HCT116 (cell line): ENCODE measurements at regions not wholly inside any gene's neighbourhood (a gene's known extent, or its start where the extent isn't known, plus 50 kb on each side); places are given as distances from the start of the nearest gene placed in this dataset.

ENCODE experiments used
- ATAC-seq: fragments of 200-7000 bp; cut with Tn5 transposase; 2 replicates; pipeline ENCODE4 v1.9.1; 2020; ENCODE audit warnings: mild to moderate bottlenecking, moderate library complexity
- BruUV-seq: library from RNA; stranded (reverse); fragments of 400-500 nt; replicated peaks from 2 replicates; lab custom pipeline; 2021; lab: Mats Ljungman, UMichigan
- CTCF ChIA-PET: fragments of 300-600 bp; sonication (Branson Sonifier 250); formaldehyde crosslinking; loops from one replicate; lab custom pipeline; 2021; ENCODE audit warnings: antibody characterized with exemption; lab: Charles Lee
- POLR2A ChIA-PET: fragments of 300-600, 350-600 bp; sonication (Branson Sonifier 250); formaldehyde crosslinking; loops from one replicate; lab custom pipeline; 2021; ENCODE audit warnings: antibody characterized with exemption; lab: Charles Lee
- RAD21 ChIA-PET, 2 experiments: fragments of 300-600 bp; sonication (Branson Sonifier 250); formaldehyde crosslinking; loops; one replicate each; lab custom pipeline; 2023; ENCODE audit warnings: low total read pairs in 2 of 2; ENCODE audit not compliant: uncharacterized antibody in 2 of 2, unreplicated experiment in 2 of 2, low non-redundant PET in 1 of 2; lab: Charles Lee
- DNase-seq: peaks from one replicate; pipeline ENCODE4 v3.0.0-alpha.2; 2010; ENCODE audit warnings: low read depth, low spot score
- H2AFZ ChIP-seq: fragments of 200-600 bp; shearing (Covaris generic), sonication (generic); 2 replicates; pipeline ENCODE4 v1.6.1; 2017; ENCODE audit warnings: low read depth, mixed run types, mixed read lengths, antibody characterized with exemption, low read length; ENCODE audit not compliant: poor library complexity, severe bottlenecking
- H3K27ac ChIP-seq: 2 replicates; pipeline ENCODE4 v1.5.1; 2012; ENCODE audit warnings: low read depth, low read length
- H3K27me3 ChIP-seq: fragments of 200-600 bp; sonication (generic); 2 replicates; pipeline ENCODE4 v1.6.1; 2016; ENCODE audit warnings: mixed run types, low read length, mixed read lengths; ENCODE audit not compliant: insufficient read depth
- H3K36me3 ChIP-seq, 2 experiments: fragments of 200-500 bp in 1 of 2; fragments of 200-600 bp in 1 of 2; sonication (Bioruptor generic) in 1 of 2; sonication (generic) in 1 of 2; 2 replicates each; pipeline versions ENCODE4 v1.5.1 to v1.6.1; 2014 to 2016; ENCODE audit warnings: low read length in 2 of 2, inconsistent platforms in 1 of 2, mixed read lengths in 1 of 2, mixed run types in 1 of 2; ENCODE audit not compliant: insufficient read depth in 2 of 2, control insufficient read depth in 1 of 2
- H3K4me1 ChIP-seq, 2 experiments: fragments of 200-600 bp in 1 of 2; sonication (generic) in 1 of 2; 2 replicates each; pipeline versions ENCODE4 v1.5.1 to v1.6.1; 2012 to 2017; ENCODE audit warnings: low read length in 2 of 2, inconsistent platforms in 1 of 2, mild to moderate bottlenecking in 1 of 2, mixed read lengths in 1 of 2, mixed run types in 1 of 2, moderate library complexity in 1 of 2; ENCODE audit not compliant: insufficient read depth in 2 of 2, control insufficient read depth in 1 of 2
- H3K4me2 ChIP-seq: fragments of 200-600 bp; sonication (generic); 2 replicates; pipeline ENCODE4 v1.6.1; 2017; ENCODE audit warnings: mixed run types, low read length, mixed read lengths
- H3K4me3 ChIP-seq, 2 experiments: fragments of 200-600 bp in 1 of 2; sonication (generic) in 1 of 2; replicated peaks in 1 of 2; 2 replicates each; pipeline ENCODE4 v1.5.1; 2011 to 2016; ENCODE audit warnings: low read length in 2 of 2, control low read depth in 1 of 2, low read depth in 1 of 2, mild to moderate bottlenecking in 1 of 2, mixed read lengths in 1 of 2, mixed run types in 1 of 2
- H3K79me2 ChIP-seq: fragments of 200-600 bp; sonication (generic); 2 replicates; pipeline ENCODE4 v1.6.1; 2017; ENCODE audit warnings: mild to moderate bottlenecking, mixed run types, low read length, moderate library complexity, mixed read lengths; ENCODE audit not compliant: insufficient read depth
- H3K9ac ChIP-seq: fragments of 200-600 bp; sonication (generic); 2 replicates; pipeline ENCODE4 v1.6.1; 2016; ENCODE audit warnings: low read length, mixed read lengths
- H3K9me2 ChIP-seq: fragments of 200-600 bp; sonication (generic), shearing (Covaris generic); 2 replicates; pipeline ENCODE4 v1.6.1; 2017; ENCODE audit warnings: mixed run types, mild to moderate bottlenecking, moderate library complexity; ENCODE audit not compliant: insufficient read depth
- H3K9me3 ChIP-seq, 2 experiments: fragments of 200-500 bp in 1 of 2; fragments of 200-600 bp in 1 of 2; sonication (Bioruptor generic) in 1 of 2; sonication (generic) in 1 of 2; 2 replicates each; pipeline ENCODE4 v1.6.1; 2014 to 2017; ENCODE audit warnings: low read length in 2 of 2, mixed read lengths in 2 of 2, inconsistent platforms in 1 of 2, low read depth in 1 of 2, mild to moderate bottlenecking in 1 of 2, mixed run types in 1 of 2, moderate library complexity in 1 of 2; ENCODE audit not compliant: control insufficient read depth in 1 of 2, insufficient read depth in 1 of 2
- H4K20me1 ChIP-seq: fragments of 200-600 bp; sonication (generic), shearing (Covaris generic); 2 replicates; pipeline ENCODE4 v1.6.1; 2017; ENCODE audit warnings: mixed run types, mild to moderate bottlenecking, moderate library complexity; ENCODE audit not compliant: insufficient read depth
- CBX3 ChIP-seq: IDR thresholded peaks from 2 replicates; pipeline ENCODE4 v1.6.1; 2012; ENCODE audit warnings: low read depth
- EGR1 ChIP-seq: IDR thresholded peaks from 2 replicates; pipeline ENCODE4 v1.6.1; 2012; ENCODE audit warnings: low read depth
- FOSL1 ChIP-seq: IDR thresholded peaks from 2 replicates; pipeline ENCODE4 v1.6.1; 2012; ENCODE audit warnings: low read depth
- JUND ChIP-seq: IDR thresholded peaks from 2 replicates; pipeline ENCODE4 v1.6.1; 2012
- POLR2AphosphoS5 ChIP-seq: IDR thresholded peaks from 2 replicates; pipeline ENCODE4 v1.6.1; 2011; ENCODE audit warnings: mild to moderate bottlenecking, low read depth, low read length, moderate library complexity
- RAD21 ChIP-seq: IDR thresholded peaks from 2 replicates; pipeline ENCODE4 v1.6.1; 2012; ENCODE audit warnings: low read depth, mild to moderate bottlenecking
- SP1 ChIP-seq: IDR thresholded peaks from 2 replicates; pipeline ENCODE4 v1.6.1; 2012; ENCODE audit warnings: low read depth
- SRF ChIP-seq: IDR thresholded peaks from 2 replicates; pipeline ENCODE4 v1.6.1; 2012; ENCODE audit warnings: low read depth
- TCF7L2 ChIP-seq: IDR thresholded peaks from 2 replicates; pipeline ENCODE4 v1.7.0; 2011; ENCODE audit warnings: borderline replicate concordance, inconsistent platforms; ENCODE audit not compliant: insufficient read depth, insufficient read length; ENCODE audit errors: extremely low read depth
- YY1 ChIP-seq: IDR thresholded peaks from 2 replicates; pipeline ENCODE4 v1.6.1; 2011; ENCODE audit warnings: low read length, low read depth, moderate library complexity, mild to moderate bottlenecking; ENCODE audit not compliant: insufficient replicate concordance; ENCODE audit errors: extremely low read depth
- ZNF274 ChIP-seq: fragments of 200-500 bp; sonication (Bioruptor generic); IDR thresholded peaks from 2 replicates; pipeline ENCODE4 v1.6.1; 2014; ENCODE audit warnings: mild to moderate bottlenecking, low read depth, low read length, inconsistent platforms
- intact Hi-C: fragments of 100-400 bp; cut with micrococcal nuclease; formaldehyde crosslinking; loops from 2 replicates; pipeline ENCODE4 v1.10.0; 2022
- TF ChIP-seq, protein P1 (sequence below), 3 experiments: fragments of 200-600 bp in 1 of 3; sonication (generic) in 1 of 3; IDR thresholded peaks in 2 of 3; conservative IDR thresholded peaks in 1 of 3; 2 replicates each; pipeline ENCODE4 v1.5.1; 2012 to 2017; ENCODE audit warnings: low read depth in 2 of 3, low read length in 2 of 3, antibody characterized with exemption in 1 of 3, borderline replicate concordance in 1 of 3, control low read depth in 1 of 3, mild to moderate bottlenecking in 1 of 3, mixed read lengths in 1 of 3, mixed run types in 1 of 3, moderate library complexity in 1 of 3; ENCODE audit not compliant: insufficient read depth in 1 of 3
- TF ChIP-seq, protein P2 (sequence below): IDR thresholded peaks from 2 replicates; pipeline ENCODE4 v1.6.1; 2012

- DNase-seq = no peak
- no peaks in the 10 kb centered on the region for H3K4me1 ChIP-seq
- POLR2A ChIA-PET = no interaction called here
- no peaks in the 10 kb centered on the region for H3K27me3 ChIP-seq
- no peaks in the 10 kb centered on the region for H3K79me2 ChIP-seq
- no peaks in the 10 kb centered on the region for H3K9me2 ChIP-seq
- RAD21 ChIA-PET = no interaction called here
- TF ChIP-seq, protein P1, sequence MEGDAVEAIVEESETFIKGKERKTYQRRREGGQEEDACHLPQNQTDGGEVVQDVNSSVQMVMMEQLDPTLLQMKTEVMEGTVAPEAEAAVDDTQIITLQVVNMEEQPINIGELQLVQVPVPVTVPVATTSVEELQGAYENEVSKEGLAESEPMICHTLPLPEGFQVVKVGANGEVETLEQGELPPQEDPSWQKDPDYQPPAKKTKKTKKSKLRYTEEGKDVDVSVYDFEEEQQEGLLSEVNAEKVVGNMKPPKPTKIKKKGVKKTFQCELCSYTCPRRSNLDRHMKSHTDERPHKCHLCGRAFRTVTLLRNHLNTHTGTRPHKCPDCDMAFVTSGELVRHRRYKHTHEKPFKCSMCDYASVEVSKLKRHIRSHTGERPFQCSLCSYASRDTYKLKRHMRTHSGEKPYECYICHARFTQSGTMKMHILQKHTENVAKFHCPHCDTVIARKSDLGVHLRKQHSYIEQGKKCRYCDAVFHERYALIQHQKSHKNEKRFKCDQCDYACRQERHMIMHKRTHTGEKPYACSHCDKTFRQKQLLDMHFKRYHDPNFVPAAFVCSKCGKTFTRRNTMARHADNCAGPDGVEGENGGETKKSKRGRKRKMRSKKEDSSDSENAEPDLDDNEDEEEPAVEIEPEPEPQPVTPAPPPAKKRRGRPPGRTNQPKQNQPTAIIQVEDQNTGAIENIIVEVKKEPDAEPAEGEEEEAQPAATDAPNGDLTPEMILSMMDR (IDR thresholded peaks at IDR 0.05 in 2 of 3, conservative IDR thresholded peaks at IDR 0.05 in 1 of 3; ENCODE audit: borderline replicate concordance in 1 of 3, insufficient read depth in 1 of 3, low read depth in 2 of 3, low read length in 2 of 3) = no peak
- H3K4me2 ChIP-seq = no peak overlapping the region
- H4K20me1 ChIP-seq = no peaks in the 10 kb centered on the region
- no peak for ATAC-seq
- CTCF ChIA-PET = no interaction called here
- H2AFZ ChIP-seq = no peak overlapping the region
- H3K27ac ChIP-seq = no peak overlapping the region
- no peaks in the 10 kb centered on the region for H3K36me3 ChIP-seq
- no peak overlapping the region for H3K4me3 ChIP-seq
- no TSS peak for BruUV-seq
- peaks cover 3 to 6% of the 10 kb centered on the region in 2 experiments; a peak in 2 of 4 replicates for H3K9me3 ChIP-seq
- intact Hi-C loops = no loop called here
- H3K9ac ChIP-seq = no peak overlapping the region
Observed at GRCh38 chr3:55369141-55369847, 117.8 kb downstream of the WNT5A start.

- no peak overlapping the region for H3K4me2 ChIP-seq
- ChIA-PET RAD21 (no interaction called here), POLR2A (no interaction called here), CTCF (no interaction called here)
- no peak for DNase-seq
- H4K20me1 ChIP-seq = no peaks in the 10 kb centered on the region
- intact Hi-C loops = no loop called here
- no peak overlapping the region for H3K9ac ChIP-seq
- no peaks in the 10 kb centered on the region for H3K4me1 ChIP-seq
- H3K27ac ChIP-seq = no peak overlapping the region
- H3K79me2 ChIP-seq = no peaks in the 10 kb centered on the region
- no peaks in the 10 kb centered on the region for H3K9me2 ChIP-seq
- H3K9me3 ChIP-seq = peaks cover 3 to 7% of the 10 kb centered on the region in 2 experiments; a peak in 2 of 4 replicates
- ATAC-seq = no peak
- H3K27me3 ChIP-seq = no peaks in the 10 kb centered on the region
- BruUV-seq = no TSS peak
- no peaks in the 10 kb centered on the region for H3K36me3 ChIP-seq
- H3K4me3 ChIP-seq = no peak overlapping the region
- TF ChIP-seq FOSL1 (no peak), YY1 (no peak), JUND (no peak), SRF (no peak), TCF7L2 (no peak), RAD21 (no peak), SP1 (no peak), POLR2AphosphoS5 (no peak), EGR1 (no peak), CBX3 (no peak), ZNF274 (no peak)
- TF ChIP-seq, protein P2, sequence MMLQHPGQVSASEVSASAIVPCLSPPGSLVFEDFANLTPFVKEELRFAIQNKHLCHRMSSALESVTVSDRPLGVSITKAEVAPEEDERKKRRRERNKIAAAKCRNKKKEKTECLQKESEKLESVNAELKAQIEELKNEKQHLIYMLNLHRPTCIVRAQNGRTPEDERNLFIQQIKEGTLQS = no peak
- H2AFZ ChIP-seq = no peak overlapping the region
Observed at GRCh38 chr3:55368366-55368765, 118.7 kb downstream of the WNT5A start.
